ENCODE measurements at regions not wholly inside any gene's neighbourhood (a gene's known extent, or its start where the extent isn't known, plus 50 kb on each side); places are given as distances from the start of the nearest gene placed in this dataset.
"Not testable (repeated sequence)": the region's sequence is repeated elsewhere in the genome, so short reads cannot be mapped to it uniquely, and the experiment has no call there.

GRCh38 chr4:164617426-164617825 is 136.5 kb upstream of the SMIM31 start:
- no peak for DNase-seq

GRCh38 chr4:164617911-164618310 is 136.0 kb upstream of the SMIM31 start:
- no peak for DNase-seq

- DNase-seq: no peak
Observed at GRCh38 chr4:164621886-164622521, 131.9 kb upstream of the SMIM31 start.

- DNase-seq: no peak
Observed at GRCh38 chr4:164623099-164623498, 130.8 kb upstream of the SMIM31 start.

- no peak for DNase-seq
Observed at GRCh38 chr4:164639001-164639400, 114.9 kb upstream of the SMIM31 start.

- DNase-seq: no peak
Observed at GRCh38 chr4:164648151-164648848, 105.6 kb upstream of the SMIM31 start.

- no peak for DNase-seq
Observed at GRCh38 chr4:164648849-164649212, 105.1 kb upstream of the SMIM31 start.

GRCh38 chr4:164659765-164660164 is 94.2 kb upstream of the SMIM31 start:
- no peak for DNase-seq

GRCh38 chr4:164676152-164676551 is 77.8 kb upstream of the SMIM31 start:
- DNase-seq: not testable (repeated sequence)

- DNase-seq: no peak
Observed at GRCh38 chr4:164683040-164683439, 70.9 kb upstream of the SMIM31 start.

GRCh38 chr4:164695650-164696049 is 58.3 kb upstream of the SMIM31 start:
- no peak for DNase-seq

GRCh38 chr4:164700471-164700870 is 53.5 kb upstream of the SMIM31 start:
- no peak for DNase-seq

GRCh38 chr4:164701665-164702064 is 52.3 kb upstream of the SMIM31 start:
- no peak for DNase-seq

Measured in NCI-H510A (cell line).